Mucosa of descending colon (tissue), 3 donors: ENCODE measurements at regions not wholly inside any gene's neighbourhood (a gene's known extent, or its start where the extent isn't known, plus 50 kb on each side); places are given as distances from the start of the nearest gene placed in this dataset.

ENCODE experiments used
- ATAC-seq: fragments of 200-7000 bp; cut with Tn5 transposase; one replicate; pipeline ENCODE4 v1.9.1; 2020; ENCODE audit warnings: mild to moderate bottlenecking, moderate library complexity
- DNase-seq, 3 donors: peaks; one replicate each; pipeline ENCODE4 v3.0.0-alpha.2; 2020
- H3K36me3 ChIP-seq: fragments of 200-600 bp; one replicate; pipeline ENCODE4 v1.8.0; 2021; ENCODE audit warnings: low read depth, mild to moderate bottlenecking
- H3K4me1 ChIP-seq: fragments of 200-600 bp; one replicate; pipeline ENCODE4 v1.8.0; 2021; ENCODE audit warnings: low read depth, mild to moderate bottlenecking
- H3K4me3 ChIP-seq: fragments of 200-600 bp; one replicate; pipeline ENCODE4 v1.8.0; 2021; ENCODE audit warnings: mild to moderate bottlenecking
- H3K9me3 ChIP-seq: fragments of 200-600 bp; one replicate; pipeline ENCODE4 v1.8.0; 2021; ENCODE audit warnings: mild to moderate bottlenecking
- intact Hi-C, 2 donors: fragments of 100-400 bp; cut with DNase I in 1 of 2; cut with micrococcal nuclease in 1 of 2; formaldehyde crosslinking; loops; one replicate each; pipeline versions ENCODE4 v1.11.0 to v1.11.1; 2022; cut with DNase I, micrococcal nuclease
- TF ChIP-seq, protein P1 (sequence below): fragments of 200-600 bp; IDR thresholded peaks from one replicate; pipeline ENCODE4 v1.8.0; 2022; ENCODE audit warnings: antibody characterized with exemption, mild to moderate bottlenecking
- donor health status: DM: no; HTN: no; CAD: no; lungs with moderate emphysema.
- donor health status: DM: no; HTN: no; CAD: no.
- donor health status: DM: no; HTN: yes; CAD: no.

DNA sequence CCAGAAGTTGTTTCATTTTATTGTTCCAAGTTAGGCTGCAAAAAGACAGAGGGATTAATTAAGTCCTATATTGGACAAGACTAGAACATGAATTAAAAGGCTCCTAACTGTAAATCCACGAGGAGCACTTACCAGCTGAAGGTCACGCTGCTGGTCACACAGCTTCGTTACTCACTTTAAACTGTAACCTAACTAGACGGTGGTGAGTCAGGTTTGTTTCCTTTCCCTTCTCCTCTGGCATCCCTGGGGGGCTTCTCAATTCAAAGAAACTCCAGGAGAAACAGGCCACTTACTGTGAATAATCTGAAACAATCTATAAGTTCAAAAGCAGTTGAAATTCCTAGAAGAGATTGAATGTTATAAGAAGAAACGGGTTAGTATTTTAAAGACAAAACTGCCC lies 331.4 kb downstream of the BCAT1 start:
- intact Hi-C loops: no loop called here
- no peak for ATAC-seq
- H3K9me3 ChIP-seq: no peaks in the 10 kb centered on the region
- H3K4me3 ChIP-seq: no peak overlapping the region
- TF ChIP-seq, protein P1, sequence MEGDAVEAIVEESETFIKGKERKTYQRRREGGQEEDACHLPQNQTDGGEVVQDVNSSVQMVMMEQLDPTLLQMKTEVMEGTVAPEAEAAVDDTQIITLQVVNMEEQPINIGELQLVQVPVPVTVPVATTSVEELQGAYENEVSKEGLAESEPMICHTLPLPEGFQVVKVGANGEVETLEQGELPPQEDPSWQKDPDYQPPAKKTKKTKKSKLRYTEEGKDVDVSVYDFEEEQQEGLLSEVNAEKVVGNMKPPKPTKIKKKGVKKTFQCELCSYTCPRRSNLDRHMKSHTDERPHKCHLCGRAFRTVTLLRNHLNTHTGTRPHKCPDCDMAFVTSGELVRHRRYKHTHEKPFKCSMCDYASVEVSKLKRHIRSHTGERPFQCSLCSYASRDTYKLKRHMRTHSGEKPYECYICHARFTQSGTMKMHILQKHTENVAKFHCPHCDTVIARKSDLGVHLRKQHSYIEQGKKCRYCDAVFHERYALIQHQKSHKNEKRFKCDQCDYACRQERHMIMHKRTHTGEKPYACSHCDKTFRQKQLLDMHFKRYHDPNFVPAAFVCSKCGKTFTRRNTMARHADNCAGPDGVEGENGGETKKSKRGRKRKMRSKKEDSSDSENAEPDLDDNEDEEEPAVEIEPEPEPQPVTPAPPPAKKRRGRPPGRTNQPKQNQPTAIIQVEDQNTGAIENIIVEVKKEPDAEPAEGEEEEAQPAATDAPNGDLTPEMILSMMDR: no peak
- no peaks in the 10 kb centered on the region for H3K4me1 ChIP-seq
- H3K36me3 ChIP-seq: no peaks in the 10 kb centered on the region
- no peak for DNase-seq

GRCh38 chr12:24615967-24616411 lies 332.9 kb downstream of the BCAT1 start:
- Histone ChIP-seq H3K36me3 (no peaks in the 10 kb centered on the region), H3K9me3 (no peaks in the 10 kb centered on the region), H3K4me1 (no peaks in the 10 kb centered on the region), H3K4me3 (no peak overlapping the region)
- no peak for ATAC-seq
- intact Hi-C loops: no loop called here
- TF ChIP-seq, protein P1: no peak
- DNase-seq: no peak

- Histone ChIP-seq H3K4me3 (no peak overlapping the region), H3K4me1 (no peaks in the 10 kb centered on the region), H3K9me3 (no peaks in the 10 kb centered on the region), H3K36me3 (no peaks in the 10 kb centered on the region)
- ATAC-seq (no peak), DNase-seq (no peak)
- intact Hi-C loops: no loop called here
- TF ChIP-seq, protein P1: no peak
Measured at GRCh38 chr12:24608637-24609285, 340.1 kb downstream of the BCAT1 start.

DNA sequence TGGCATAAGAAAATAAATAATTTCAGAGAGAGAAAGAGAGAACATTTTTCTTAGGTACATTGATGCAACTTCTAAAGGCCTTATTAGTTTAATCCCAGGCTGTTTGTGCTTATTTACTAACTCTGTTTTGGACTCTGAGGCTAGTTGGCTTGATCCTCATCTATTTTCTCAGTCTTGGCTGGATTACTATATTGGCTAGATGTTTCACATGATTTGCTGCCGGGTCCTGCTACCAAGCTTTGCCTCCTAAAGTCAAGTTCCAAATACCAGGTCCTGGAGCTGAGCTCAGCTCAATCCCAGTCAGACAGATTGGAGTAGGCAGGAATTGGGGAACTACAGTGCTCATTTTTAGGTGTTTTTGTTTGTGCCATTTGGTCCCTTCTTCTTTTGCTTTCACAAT lies 340.8 kb downstream of the BCAT1 start:
- Histone ChIP-seq H3K36me3 (no peaks in the 10 kb centered on the region), H3K9me3 (no peaks in the 10 kb centered on the region), H3K4me1 (no peaks in the 10 kb centered on the region), H3K4me3 (peak overlapping the region; percentile 1)
- DNase-seq (no peak), ATAC-seq (no peak)
- TF ChIP-seq, protein P1: no peak
- intact Hi-C loops: no loop called here

GRCh38 chr12:24605916-24606315 lies 343.0 kb downstream of the BCAT1 start:
- no peaks in the 10 kb centered on the region for H3K9me3 ChIP-seq
- intact Hi-C loops: no loop called here
- no peaks in the 10 kb centered on the region for H3K36me3 ChIP-seq
- ATAC-seq (no peak), DNase-seq (no peak)
- no peaks in the 10 kb centered on the region for H3K4me1 ChIP-seq
- TF ChIP-seq, protein P1: no peak
- H3K4me3 ChIP-seq: no peak overlapping the region

DNA sequence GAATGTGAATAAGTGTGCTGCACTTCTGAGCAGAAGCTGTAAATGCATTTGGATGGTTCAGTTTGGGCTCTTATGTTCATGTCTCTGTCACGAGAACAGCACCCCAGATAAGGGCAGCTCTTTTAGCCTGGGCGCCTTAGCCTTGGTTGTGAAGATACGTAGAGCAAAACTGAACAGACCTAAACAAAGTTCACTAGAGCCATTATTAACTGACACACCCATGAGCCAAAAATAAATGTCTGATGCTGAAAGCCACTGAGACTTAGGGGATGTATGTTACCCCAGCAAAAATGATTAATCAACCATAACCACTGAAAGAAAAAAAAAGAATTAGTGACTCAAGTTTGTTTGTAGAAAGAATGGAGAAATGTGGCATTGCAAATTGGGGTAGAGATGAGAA lies 343.4 kb downstream of the BCAT1 start:
- intact Hi-C loops: no loop called here
- ATAC-seq: no peak
- no peaks in the 10 kb centered on the region for H3K36me3 ChIP-seq
- TF ChIP-seq, protein P1: no peak
- no peaks in the 10 kb centered on the region for H3K9me3 ChIP-seq
- DNase-seq: no peak
- H3K4me1 ChIP-seq: no peaks in the 10 kb centered on the region
- H3K4me3 ChIP-seq: no peak overlapping the region
